ENCODE measurements at regions not wholly inside any gene's neighbourhood (a gene's known extent, or its start where the extent isn't known, plus 50 kb on each side); places are given as distances from the start of the nearest gene placed in this dataset.

GRCh38 chr7:25448301-25448700 is 220.0 kb upstream of the NPVF start:
- TF ChIP-seq, protein P1, sequence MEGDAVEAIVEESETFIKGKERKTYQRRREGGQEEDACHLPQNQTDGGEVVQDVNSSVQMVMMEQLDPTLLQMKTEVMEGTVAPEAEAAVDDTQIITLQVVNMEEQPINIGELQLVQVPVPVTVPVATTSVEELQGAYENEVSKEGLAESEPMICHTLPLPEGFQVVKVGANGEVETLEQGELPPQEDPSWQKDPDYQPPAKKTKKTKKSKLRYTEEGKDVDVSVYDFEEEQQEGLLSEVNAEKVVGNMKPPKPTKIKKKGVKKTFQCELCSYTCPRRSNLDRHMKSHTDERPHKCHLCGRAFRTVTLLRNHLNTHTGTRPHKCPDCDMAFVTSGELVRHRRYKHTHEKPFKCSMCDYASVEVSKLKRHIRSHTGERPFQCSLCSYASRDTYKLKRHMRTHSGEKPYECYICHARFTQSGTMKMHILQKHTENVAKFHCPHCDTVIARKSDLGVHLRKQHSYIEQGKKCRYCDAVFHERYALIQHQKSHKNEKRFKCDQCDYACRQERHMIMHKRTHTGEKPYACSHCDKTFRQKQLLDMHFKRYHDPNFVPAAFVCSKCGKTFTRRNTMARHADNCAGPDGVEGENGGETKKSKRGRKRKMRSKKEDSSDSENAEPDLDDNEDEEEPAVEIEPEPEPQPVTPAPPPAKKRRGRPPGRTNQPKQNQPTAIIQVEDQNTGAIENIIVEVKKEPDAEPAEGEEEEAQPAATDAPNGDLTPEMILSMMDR (IDR thresholded peaks at IDR 0.05; ENCODE audit: poor library complexity, severe bottlenecking) = no peak
- no peak for TF ChIP-seq POLR2AphosphoS5 (IDR thresholded peaks at IDR 0.05)
- no peak for TF ChIP-seq MXI1 (conservative IDR thresholded peaks at IDR 0.05; ENCODE audit: poor library complexity, severe bottlenecking)
- TF ChIP-seq EZH2 (IDR thresholded peaks at IDR 0.05; ENCODE audit: borderline replicate concordance, insufficient read depth, low read length, poor library complexity, severe bottlenecking) = no peak
- no peak for TF ChIP-seq EP300 (conservative IDR thresholded peaks at IDR 0.05; ENCODE audit: poor library complexity, severe bottlenecking)
- TF ChIP-seq, protein P2, sequence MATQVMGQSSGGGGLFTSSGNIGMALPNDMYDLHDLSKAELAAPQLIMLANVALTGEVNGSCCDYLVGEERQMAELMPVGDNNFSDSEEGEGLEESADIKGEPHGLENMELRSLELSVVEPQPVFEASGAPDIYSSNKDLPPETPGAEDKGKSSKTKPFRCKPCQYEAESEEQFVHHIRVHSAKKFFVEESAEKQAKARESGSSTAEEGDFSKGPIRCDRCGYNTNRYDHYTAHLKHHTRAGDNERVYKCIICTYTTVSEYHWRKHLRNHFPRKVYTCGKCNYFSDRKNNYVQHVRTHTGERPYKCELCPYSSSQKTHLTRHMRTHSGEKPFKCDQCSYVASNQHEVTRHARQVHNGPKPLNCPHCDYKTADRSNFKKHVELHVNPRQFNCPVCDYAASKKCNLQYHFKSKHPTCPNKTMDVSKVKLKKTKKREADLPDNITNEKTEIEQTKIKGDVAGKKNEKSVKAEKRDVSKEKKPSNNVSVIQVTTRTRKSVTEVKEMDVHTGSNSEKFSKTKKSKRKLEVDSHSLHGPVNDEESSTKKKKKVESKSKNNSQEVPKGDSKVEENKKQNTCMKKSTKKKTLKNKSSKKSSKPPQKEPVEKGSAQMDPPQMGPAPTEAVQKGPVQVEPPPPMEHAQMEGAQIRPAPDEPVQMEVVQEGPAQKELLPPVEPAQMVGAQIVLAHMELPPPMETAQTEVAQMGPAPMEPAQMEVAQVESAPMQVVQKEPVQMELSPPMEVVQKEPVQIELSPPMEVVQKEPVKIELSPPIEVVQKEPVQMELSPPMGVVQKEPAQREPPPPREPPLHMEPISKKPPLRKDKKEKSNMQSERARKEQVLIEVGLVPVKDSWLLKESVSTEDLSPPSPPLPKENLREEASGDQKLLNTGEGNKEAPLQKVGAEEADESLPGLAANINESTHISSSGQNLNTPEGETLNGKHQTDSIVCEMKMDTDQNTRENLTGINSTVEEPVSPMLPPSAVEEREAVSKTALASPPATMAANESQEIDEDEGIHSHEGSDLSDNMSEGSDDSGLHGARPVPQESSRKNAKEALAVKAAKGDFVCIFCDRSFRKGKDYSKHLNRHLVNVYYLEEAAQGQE (IDR thresholded peaks at IDR 0.05; ENCODE audit: borderline replicate concordance) = no peak
- TF ChIP-seq SMC3 (conservative IDR thresholded peaks at IDR 0.05; ENCODE audit: poor library complexity) = no peak

All from neural cell (in vitro differentiated cells).